Duodenal mucosa (tissue), 2 donors: ENCODE measurements at regions not wholly inside any gene's neighbourhood (a gene's known extent, or its start where the extent isn't known, plus 50 kb on each side); places are given as distances from the start of the nearest gene placed in this dataset.

ENCODE experiments used
- H3K27ac ChIP-seq: one replicate; pipeline ENCODE4 v1.7.0; 2013; ENCODE audit warnings: low read depth, low read length
- H3K27me3 ChIP-seq, 2 donors: one replicate each; pipeline ENCODE4 v1.7.0; 2013; ENCODE audit warnings: low read length in 2 of 2, control low read depth in 1 of 2; ENCODE audit not compliant: insufficient read depth in 2 of 2, control insufficient read depth in 1 of 2
- H3K36me3 ChIP-seq, 2 donors: one replicate each; pipeline ENCODE4 v1.7.0; 2013; ENCODE audit warnings: low read length in 2 of 2, control low read depth in 1 of 2; ENCODE audit not compliant: insufficient read depth in 2 of 2, control insufficient read depth in 1 of 2
- H3K4me1 ChIP-seq, 2 donors: one replicate each; pipeline ENCODE4 v1.7.0; 2013; ENCODE audit warnings: low read length in 2 of 2, control low read depth in 1 of 2; ENCODE audit not compliant: insufficient read depth in 2 of 2, control insufficient read depth in 1 of 2
- H3K4me3 ChIP-seq, 2 donors: one replicate each; pipeline ENCODE4 v1.7.0; 2013; ENCODE audit warnings: low read length in 2 of 2, low read depth in 1 of 2
- H3K9ac ChIP-seq, 2 donors: one replicate each; pipeline ENCODE4 v1.7.0; 2013; ENCODE audit warnings: low read length in 2 of 2, low read depth in 1 of 2
- H3K9me3 ChIP-seq, 2 donors: one replicate each; pipeline ENCODE4 v1.7.0; 2013; ENCODE audit warnings: low read length in 2 of 2, control low read depth in 1 of 2; ENCODE audit not compliant: control insufficient read depth in 1 of 2

DNA sequence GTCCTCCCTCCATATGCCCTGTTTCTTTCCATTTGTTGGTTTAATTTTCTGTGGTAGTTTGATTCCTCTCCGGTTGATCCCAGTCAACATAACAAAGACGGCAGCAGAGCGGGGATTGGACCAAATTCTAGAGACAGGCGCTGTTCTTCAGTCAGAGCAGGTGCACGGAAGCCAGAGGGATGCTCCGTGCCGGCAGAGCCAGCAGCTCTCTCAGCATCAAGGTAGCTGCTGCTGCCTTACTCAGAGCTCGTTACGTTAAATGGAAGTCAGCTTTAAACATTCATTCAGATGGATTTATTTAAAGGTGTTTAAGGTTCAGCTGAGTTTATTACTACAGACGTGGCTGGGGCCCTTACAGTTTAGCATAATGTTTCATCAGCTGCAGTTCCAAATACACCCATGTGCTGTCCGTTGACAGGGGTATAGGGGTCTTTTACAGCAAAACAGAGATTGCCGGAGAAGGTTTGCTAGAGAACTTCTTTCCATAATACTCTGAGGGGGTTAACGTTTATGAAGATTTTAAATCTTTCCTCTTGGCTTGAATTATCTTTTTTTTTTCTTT is 497.2 kb upstream of the PIK3C3 start:
- H3K27ac ChIP-seq, result no peak overlapping the region
- no peaks in the 10 kb centered on the region for H3K36me3 ChIP-seq
- H3K4me3 ChIP-seq, result no peak overlapping the region
- no peaks in the 10 kb centered on the region for H3K4me1 ChIP-seq
- no peak overlapping the region for H3K9ac ChIP-seq
- H3K9me3 ChIP-seq, result no peaks in the 10 kb centered on the region
- H3K27me3 ChIP-seq, result no peaks in the 10 kb centered on the region

DNA sequence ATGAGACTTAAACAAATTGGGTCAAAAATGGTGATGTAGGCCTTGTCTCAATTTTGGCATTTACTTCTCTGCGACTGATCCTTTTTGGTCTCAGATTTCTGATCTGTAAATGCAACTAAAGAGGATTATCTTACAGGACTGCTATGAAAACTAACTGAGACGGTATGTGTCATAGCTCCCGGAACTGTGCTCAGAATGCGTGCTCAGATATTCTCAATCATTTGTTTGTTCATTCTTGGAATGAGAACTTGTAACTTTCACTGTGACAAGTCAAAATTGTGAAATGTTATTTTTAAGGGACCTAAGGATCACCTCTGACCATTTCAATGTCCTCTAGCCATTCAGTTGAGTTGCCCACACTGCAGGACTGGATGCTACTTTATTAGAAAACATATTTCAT is 498.2 kb upstream of the PIK3C3 start:
- Histone ChIP-seq H3K4me3 (no peak overlapping the region), H3K4me1 (no peaks in the 10 kb centered on the region), H3K9ac (no peak overlapping the region)

DNA sequence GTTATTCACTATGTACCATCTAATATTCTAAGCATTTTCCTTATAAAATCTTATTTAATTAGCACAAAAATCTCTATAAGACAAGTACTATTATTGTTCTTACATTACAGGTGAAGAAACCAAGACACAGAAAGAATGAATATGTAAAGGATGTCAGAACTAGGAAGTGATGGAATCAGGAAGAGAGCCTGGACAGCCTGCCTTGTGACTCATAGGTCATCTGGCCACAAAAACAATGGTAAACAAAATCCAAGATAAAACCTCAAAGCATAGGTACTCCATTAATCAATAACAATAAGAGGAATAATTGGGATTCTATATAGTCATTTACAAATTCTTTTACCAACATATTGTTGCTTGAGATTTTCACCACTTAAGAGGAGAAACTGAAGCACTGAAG is 505.4 kb upstream of the PIK3C3 start:
- Histone ChIP-seq H3K27me3 (no peaks in the 10 kb centered on the region), H3K4me1 (no peaks in the 10 kb centered on the region), H3K9ac (no peak overlapping the region), H3K4me3 (no peak overlapping the region), H3K9me3 (no peaks in the 10 kb centered on the region), H3K27ac (no peak overlapping the region), H3K36me3 (no peaks in the 10 kb centered on the region)

More for the DNA sequence above, 498.2 kb upstream of the PIK3C3 start:
- no peaks in the 10 kb centered on the region for H3K9me3 ChIP-seq
- H3K27ac ChIP-seq, result no peak overlapping the region
- H3K27me3 ChIP-seq, result no peaks in the 10 kb centered on the region
- H3K36me3 ChIP-seq, result no peaks in the 10 kb centered on the region

DNA sequence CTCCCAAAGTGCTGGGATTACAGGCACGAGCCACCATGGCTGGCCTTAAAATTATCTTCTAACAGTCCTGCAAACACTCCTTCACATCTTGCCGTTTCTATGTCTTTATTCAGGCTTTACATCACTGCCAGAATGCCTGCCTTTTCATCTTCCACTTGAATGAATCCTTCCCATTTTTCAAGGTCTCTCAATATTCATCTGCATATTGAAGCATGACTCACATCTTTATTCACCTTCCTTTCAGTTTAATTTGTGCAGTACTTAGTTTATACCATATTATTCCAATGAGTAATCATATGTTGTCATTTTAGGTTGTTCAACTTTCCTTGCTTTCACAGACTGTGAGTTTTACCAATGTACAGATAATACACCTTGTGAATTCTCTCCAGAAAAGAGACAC is 510.1 kb upstream of the PIK3C3 start:
- Histone ChIP-seq H3K27ac (no peak overlapping the region), H3K9ac (no peak overlapping the region), H3K4me3 (no peak overlapping the region), H3K4me1 (no peaks in the 10 kb centered on the region), H3K27me3 (no peaks in the 10 kb centered on the region), H3K9me3 (peaks cover 0 to 4% of the 10 kb centered on the region in 2 donors), H3K36me3 (no peaks in the 10 kb centered on the region)

DNA sequence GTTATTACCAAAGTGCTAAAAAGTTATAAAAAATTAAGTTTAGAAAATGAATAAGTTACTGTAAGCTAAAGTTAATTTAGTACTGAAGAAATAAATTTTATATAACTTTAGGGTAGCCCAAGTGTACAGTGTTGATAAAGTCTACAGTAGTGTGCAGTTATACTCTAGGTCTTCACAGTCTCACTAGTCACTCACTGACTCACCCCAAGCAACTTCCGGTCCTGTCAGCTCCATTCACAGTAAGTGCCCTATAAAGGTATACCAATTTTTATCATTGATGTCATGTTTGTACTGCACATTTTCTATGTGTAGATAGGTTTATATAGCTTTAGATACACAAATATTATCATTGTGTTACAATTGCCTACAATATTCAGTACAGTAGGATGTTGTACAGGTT is 518.3 kb upstream of the PIK3C3 start:
- H3K27me3 ChIP-seq, result no peaks in the 10 kb centered on the region
- H3K9ac ChIP-seq, result no peak overlapping the region
- no peaks in the 10 kb centered on the region for H3K36me3 ChIP-seq
- no peak overlapping the region for H3K4me3 ChIP-seq
- H3K9me3 ChIP-seq, result peaks cover 2 to 4% of the 10 kb centered on the region in 2 donors
- no peaks in the 10 kb centered on the region for H3K4me1 ChIP-seq
- H3K27ac ChIP-seq, result no peak overlapping the region

DNA sequence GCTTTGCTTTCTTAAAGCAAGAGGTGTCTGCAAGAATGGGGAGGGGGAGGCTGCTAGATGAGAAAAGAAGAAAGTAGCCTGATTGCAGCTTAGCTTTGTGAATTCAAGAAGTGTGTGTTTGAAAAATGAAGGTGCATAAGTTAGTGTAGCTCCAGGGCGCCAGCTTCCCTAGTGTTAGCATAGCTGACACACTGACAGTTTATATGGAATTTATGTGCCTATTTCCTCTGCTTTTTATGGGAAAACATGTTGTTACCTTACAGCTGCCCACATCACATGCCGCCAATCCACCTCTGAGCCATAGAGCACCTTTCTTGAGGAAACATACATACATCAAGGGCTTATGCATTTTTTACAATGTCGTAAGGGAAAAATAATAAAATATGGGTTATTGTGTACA is 536.4 kb upstream of the PIK3C3 start:
- no peak overlapping the region for H3K27ac ChIP-seq
- no peaks in the 10 kb centered on the region for H3K4me1 ChIP-seq
- no peak overlapping the region for H3K9ac ChIP-seq
- no peaks in the 10 kb centered on the region for H3K27me3 ChIP-seq
- no peaks in the 10 kb centered on the region for H3K36me3 ChIP-seq
- H3K4me3 ChIP-seq, result no peak overlapping the region
- H3K9me3 ChIP-seq, result no peaks in the 10 kb centered on the region

DNA sequence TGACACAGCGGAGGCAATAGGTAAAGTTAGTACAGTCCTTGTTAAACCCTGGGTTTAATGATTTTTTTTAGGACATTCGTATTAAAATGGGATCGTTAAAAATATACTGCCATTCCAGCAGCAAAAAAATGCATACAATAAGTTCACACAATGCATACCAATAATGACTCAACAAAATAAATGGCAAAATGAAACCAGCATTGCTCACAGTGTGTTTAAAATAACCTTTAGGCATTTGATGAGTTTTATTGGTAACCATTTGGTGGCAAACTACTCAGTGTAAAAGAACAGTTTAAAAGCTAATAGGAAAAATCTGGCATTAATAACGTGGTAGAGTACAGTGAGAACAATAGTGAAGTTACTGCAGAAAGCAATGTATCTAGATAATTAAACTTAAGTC is 539.0 kb upstream of the PIK3C3 start:
- H3K9ac ChIP-seq, result no peak overlapping the region
- no peak overlapping the region for H3K27ac ChIP-seq
- no peak overlapping the region for H3K4me3 ChIP-seq
- no peaks in the 10 kb centered on the region for H3K36me3 ChIP-seq
- H3K27me3 ChIP-seq, result no peaks in the 10 kb centered on the region
- H3K4me1 ChIP-seq, result no peaks in the 10 kb centered on the region
- H3K9me3 ChIP-seq, result no peaks in the 10 kb centered on the region

DNA sequence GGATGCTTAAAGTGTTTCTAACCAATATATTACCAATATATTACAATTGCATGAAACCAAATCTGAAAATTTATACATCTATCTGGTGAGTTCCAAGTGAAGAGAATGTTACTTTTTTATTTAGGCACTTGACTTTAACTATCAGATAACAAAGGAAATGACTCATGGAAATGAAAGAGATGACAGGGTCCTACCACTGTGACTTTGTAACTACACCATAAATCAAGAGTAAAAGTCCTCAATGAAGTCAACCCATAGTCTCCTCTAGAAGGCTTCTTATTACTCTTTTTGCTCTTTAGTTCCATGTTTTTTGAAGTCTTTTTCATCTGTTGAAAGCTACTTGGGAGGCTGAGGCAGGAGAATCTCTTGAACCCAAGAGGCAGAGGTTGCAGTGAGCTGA is 545.0 kb upstream of the PIK3C3 start:
- no peaks in the 10 kb centered on the region for H3K36me3 ChIP-seq
- no peak overlapping the region for H3K9ac ChIP-seq
- no peaks in the 10 kb centered on the region for H3K4me1 ChIP-seq
- H3K27ac ChIP-seq, result no peak overlapping the region
- H3K27me3 ChIP-seq, result no peaks in the 10 kb centered on the region
- peaks cover 0 to 5% of the 10 kb centered on the region in 2 donors for H3K9me3 ChIP-seq
- H3K4me3 ChIP-seq, result no peak overlapping the region

DNA sequence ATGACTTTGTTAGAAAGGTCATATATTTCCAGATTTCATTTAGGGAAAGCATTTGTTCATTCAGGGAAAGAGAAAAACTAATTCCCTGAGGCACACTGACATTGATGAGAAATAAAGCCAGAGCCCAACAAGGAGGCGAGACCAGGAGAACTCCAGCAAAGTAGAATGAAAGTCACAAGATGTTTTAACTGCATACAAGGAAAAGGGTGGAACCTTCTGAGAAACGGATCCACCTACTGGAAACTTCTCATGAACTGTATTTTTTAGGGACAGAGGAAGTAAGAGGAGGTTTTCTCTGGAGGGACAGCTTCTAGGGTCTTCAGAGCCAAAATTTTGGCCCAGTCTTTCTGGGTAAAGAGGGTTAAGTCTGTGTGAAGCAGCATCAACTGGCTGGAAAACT is 548.2 kb upstream of the PIK3C3 start:
- no peak overlapping the region for H3K27ac ChIP-seq
- H3K9me3 ChIP-seq, result peaks cover 0 to 5% of the 10 kb centered on the region in 2 donors
- H3K9ac ChIP-seq, result no peak overlapping the region
- H3K36me3 ChIP-seq, result no peaks in the 10 kb centered on the region
- H3K4me1 ChIP-seq, result no peaks in the 10 kb centered on the region
- no peaks in the 10 kb centered on the region for H3K27me3 ChIP-seq
- no peak overlapping the region for H3K4me3 ChIP-seq

DNA sequence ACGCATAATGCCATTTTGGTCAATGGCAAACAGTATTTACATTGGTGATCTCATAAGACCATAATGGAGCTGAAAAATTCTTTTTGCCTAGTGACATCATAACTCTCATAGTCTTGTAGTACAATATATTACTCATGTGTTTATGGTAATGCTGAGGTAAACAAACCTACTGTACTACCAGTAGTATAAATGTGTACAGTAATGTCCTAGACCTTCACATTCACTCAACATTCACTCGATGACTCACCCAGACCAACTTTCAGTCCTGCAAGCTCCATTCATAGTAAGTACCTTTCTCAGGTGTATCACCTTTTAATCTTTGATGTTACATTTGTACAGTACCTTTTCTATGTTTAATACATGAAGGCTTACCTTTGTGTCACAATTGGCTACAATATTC is 558.2 kb upstream of the PIK3C3 start:
- Histone ChIP-seq H3K27ac (no peak overlapping the region), H3K4me3 (no peak overlapping the region), H3K9me3 (no peaks in the 10 kb centered on the region), H3K4me1 (no peaks in the 10 kb centered on the region), H3K27me3 (no peaks in the 10 kb centered on the region), H3K36me3 (no peaks in the 10 kb centered on the region), H3K9ac (no peak overlapping the region)

DNA sequence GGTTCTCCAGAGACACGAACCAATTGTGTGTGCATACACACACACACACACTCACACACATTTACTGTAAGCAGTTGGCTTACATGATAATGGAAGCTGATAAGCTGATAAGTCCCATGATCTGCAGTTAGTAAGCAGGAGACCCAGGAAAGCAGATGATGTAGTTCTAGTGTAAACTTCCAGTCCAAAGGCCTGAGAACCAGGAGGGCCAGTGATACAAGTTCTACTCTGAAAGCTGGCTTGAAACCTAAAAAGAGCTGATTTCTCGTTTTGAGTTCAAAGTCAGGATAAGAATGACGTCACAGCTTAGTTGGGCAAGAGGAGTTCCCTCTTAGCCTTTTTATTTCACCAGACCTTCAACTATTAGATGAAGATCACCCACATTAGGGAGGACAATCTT is 558.8 kb upstream of the PIK3C3 start:
- no peak overlapping the region for H3K9ac ChIP-seq
- no peaks in the 10 kb centered on the region for H3K9me3 ChIP-seq
- H3K4me1 ChIP-seq, result no peaks in the 10 kb centered on the region
- H3K36me3 ChIP-seq, result no peaks in the 10 kb centered on the region
- no peak overlapping the region for H3K27ac ChIP-seq
- H3K27me3 ChIP-seq, result no peaks in the 10 kb centered on the region
- H3K4me3 ChIP-seq, result no peak overlapping the region
